ENCODE measurements at regions not wholly inside any gene's neighbourhood (a gene's known extent, or its start where the extent isn't known, plus 50 kb on each side); places are given as distances from the start of the nearest gene placed in this dataset.

DNA sequence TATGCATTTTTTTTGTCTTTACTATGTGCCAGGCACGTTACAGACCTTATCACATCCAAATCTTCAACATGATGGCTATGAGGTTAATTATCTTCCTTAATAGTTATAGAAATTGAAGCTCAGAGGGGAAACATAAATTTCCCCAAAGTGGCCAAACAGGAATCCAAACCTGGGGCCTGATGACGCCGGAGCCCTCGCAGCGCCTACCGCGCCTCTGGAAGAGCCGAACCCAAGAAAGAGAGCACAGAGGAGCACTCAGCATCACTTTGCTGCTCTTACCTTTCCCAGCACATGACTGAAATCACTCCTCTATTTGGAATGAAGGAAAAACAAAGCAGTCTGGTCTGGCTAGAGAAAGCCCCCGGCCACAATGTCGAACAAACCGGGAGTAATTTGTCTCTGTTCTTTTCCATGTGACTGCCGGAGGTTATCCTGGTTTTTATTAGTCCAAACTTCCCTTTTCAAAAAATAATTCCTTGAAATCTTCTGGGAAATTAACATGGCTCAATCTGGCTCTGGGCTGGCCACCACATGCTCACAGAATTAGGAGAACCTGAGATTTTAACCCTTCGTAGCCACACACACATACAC, 195.5 kb downstream of the ADSS2 start:
- no peak for DNase-seq

DNA sequence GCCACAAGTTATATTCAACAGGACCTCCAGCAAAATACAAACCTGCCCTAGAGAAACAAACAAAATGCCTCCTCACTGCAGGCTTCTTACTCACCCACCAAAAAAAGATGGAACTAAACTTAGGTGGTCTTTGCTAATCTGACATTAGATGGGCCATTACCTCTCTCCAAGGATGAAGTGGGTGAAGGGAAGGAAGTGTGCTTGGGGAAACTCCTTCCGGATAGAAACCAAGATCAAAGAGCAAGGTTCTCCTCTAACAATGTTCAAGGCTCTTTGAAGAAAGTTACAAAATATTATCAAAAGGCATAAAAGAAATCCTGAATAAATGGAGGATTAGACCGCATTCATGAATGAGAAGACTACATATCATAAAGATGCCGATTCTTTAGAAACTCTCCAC, 187.5 kb downstream of the ADSS2 start:
- no peak for DNase-seq

DNA sequence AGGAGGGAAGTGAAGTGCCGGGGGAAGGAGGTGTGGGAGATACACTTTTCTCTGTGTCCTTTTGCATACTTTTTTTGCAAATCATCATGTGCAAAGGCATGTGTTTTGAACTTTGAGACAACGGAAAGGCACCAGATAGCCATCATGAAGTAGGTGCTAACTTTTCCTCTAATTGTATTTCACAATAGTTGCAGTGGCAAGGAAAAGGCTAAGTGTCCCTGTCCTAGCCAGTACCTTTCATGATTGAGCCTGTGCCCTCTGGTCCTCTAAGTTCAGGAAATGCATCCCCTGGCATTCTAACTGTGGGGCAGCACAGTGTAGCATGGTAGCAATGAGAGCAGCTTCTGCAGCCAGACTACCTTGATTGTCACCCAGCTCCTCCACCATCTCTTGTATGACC, 186.2 kb downstream of the ADSS2 start:
- no peak for DNase-seq

DNA sequence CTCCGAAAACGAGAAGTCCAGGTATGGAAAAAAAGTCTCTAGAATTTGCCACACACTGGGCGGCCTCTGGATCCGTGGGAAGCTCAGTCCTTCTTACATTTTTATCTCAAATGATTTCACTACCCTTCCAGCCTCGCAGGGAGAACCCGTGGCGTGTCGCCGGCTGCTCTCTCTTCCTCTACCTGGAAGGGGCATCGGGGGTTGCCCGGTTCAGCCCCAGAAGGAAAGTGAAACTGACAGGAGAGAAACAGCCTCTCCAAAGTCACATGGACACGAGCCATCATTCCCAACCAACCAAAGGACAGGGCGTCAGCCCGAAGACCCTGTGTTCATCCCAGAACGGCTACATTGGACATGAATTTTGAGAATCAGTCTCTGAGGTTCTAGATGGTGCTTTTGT, 182.5 kb downstream of the ADSS2 start:
- peak in 1 of 58 donors; percentile 1 for DNase-seq

DNA sequence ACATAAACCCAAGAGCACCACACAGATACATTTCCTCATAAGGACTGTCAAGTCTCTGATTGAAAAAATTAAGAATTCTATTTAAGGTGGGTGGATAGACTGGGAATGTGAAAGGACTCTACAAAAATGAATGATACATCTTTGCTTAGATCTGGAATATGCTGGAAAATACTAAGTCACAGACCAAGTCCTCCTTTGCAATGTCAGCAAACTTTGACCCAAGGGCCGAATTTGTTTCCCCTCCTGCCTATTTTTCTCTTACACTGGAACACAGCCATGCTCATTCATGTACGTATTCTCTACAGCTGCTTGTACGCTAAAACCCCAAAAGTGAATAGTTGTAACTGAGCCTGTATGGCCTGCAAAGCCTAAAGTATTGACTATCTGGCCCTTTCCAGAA, 180.7 kb downstream of the ADSS2 start:
- no peak for DNase-seq

DNA sequence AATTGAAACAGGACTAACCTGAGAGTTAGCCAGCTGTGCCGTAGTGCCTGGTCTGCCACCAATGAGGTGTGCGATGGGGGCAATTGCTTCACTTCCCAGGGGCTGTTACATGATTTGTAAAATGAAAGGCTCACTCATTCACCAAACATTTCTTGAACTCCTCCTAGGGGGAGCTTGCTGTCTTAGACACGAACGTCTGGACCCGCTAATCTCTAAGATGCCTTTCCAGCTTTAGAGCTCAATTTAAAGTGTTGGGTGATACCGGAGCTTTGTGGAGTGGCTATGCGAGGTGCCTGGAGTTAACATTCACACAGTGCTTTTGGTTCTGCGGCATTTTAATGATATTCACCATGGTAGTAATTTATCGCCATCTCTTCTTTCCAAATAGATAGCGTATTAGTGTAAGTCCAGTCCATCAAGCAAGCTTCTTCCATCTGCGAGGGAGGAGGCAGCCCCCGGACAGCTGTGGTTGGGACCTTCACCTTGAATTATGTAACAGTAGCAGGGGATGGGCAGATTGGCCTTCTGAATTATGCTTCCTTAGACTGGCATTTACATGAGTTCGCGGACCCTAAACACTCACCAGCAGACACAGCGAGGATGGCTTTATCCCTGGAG, 179.9 kb downstream of the ADSS2 start:
- DNase-seq = peak in 1 of 58 donors; percentile 32

DNA sequence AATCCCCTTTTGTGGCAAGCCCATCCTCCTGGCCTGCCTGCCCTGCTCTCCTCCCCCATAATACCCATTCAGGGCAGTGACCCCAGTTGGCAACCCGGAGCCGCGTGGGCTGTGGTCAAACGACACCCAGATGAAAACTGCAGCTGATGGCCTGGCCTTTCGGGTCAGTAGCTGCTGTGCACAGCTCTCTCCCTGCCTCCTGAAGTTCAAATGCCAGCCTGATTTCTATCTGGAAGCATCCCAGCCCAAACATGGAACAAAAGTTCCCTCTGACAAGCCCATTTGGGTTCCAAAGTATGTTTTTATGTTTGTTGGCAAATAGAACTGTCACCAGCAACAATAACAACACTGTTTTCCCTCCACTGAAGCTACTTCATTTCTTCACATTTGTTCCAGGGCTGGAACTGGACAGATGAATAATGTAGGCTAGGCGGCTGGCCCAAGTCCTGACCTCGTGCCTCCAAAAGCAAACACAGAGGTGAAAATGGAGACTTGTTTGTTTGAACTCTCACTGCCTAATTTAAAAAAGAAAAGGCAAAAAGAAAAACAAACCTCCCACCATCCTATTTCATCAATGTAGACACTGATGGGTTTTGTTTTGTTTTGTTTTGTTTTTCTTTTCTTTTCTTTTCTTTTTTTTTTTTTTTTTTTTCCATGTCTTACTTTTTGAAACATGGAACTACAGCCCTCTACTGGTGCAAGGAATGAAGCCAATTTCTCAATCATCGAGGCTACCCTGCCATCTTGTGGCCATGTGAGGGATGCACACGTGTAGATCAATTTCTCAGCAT, 179.0 kb downstream of the ADSS2 start:
- peak in 53 of 58 donors; percentile 19 to 88 (median 62) for DNase-seq

DNA sequence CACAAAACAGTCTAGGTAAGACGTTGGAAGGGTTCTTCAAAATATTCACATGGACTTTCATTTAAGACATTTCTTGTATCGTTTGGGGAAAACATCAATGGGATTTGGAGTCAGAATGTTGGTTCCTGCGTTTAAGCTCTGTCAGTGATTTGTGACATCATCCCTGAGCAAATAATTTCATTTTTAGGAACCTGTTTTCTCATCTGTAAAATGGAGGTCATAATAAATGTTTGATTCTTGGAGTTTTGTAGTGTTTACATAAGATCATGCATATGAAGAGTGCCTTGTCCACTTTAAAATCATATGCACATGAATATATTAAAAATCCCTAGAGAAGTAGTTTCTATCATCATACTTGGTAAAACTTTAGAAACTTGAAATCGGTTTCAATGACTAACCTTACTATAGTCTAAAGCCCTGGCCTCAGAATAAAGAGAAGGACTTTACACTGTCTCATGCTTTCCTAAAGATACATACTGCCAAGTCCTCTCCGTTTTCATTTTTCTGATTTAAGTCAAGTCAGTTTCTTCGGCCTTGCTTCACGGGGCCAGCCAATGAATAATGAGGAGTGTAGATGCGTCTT, 178.4 kb downstream of the ADSS2 start:
- DNase-seq = no peak

DNA sequence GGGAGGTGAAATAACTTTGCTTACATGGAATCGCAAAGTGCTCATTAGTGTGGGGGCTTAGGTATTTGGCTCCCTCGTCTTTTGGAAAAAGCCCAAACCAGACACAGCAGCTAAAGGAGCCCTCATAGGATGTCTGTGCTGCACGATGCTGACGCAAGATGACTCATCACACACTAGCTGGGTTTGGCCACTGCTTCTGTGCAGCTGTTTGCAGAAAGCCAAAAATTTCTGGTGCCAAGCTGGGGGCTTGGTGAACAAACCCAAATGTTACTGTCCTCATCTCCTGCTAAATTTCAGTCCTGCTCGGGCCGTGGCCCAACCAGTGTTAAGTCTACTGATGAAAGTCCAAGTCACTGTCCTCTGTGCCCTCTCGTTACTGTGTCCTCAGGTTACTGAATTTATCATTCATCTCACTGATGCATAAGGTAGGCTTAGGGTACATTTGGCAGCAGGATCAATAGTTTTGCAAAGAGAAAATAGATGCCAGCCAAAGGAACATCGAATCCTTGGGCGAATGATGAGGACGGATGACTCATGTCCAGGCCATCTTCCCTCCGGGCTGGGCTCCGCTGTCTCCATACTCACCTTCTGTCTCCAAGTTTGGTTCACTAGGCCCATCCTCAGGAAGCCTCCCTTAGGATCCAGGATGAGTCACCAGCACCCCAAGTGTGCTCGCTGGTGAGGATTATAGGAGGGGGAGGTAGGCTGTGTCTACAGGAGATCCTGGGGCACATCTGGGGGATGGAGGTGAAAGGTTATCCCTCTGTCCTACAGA, 177.7 kb downstream of the ADSS2 start:
- peak in 32 of 58 donors; percentile 7 to 74 (median 30) for DNase-seq

DNA sequence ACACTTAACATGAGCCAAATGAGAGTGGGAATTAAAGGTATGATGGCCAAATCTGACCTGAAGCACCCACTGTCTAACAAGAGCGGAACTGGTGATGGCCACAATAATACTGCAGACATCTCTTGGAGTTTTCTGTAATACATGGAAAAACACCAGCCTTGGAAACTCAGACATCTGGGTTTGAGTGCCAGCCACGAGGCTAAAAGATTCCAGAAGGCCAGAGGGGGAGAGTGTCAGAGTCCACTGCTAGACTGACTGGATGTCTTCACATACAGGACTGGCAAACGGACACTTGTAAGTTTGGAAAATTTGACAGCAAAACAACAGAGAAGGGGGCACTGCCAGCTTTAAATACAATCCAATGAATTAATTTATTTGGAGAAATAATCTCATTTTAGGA, 175.1 kb downstream of the ADSS2 start:
- DNase-seq = no peak

DNA sequence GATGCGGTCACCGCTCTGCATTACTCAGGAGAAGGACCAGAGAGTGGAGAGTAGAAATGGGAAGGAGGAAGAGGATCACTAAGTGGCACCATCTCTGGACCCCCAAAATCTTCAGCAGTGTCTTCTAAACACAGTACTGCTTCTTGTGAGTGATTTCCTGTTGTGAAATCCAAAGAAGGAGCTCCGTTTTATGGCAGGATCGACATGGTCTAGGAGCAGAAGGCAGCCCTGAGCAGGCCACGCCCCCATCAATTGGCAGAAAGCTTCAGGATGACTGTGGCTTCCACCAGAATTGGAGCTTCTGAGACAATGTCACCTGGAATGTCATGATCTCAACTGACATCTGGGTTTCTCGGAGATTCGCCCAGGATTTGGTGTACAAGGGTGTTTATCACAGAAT, 171.5 kb downstream of the ADSS2 start:
- DNase-seq = no peak

DNA sequence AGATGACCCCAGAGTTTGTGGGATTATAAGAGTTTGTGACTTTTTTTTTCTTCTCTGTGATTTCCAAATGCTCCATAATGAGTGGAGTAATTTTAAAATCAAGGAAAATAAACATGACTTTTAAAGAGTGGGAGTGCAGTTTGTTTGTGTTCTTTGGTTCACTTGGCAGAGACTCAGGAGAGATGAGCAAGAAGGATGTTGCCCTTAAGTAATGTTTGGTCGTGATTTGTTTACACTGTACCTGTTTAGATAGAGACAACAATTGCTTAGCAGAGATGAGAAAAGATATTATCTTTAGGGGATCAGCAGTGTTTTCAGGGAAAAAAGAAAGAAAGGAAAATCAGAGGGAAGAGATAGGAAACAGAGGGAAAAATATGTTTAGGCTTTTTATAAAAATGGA, 170.8 kb downstream of the ADSS2 start:
- no peak for DNase-seq

DNA sequence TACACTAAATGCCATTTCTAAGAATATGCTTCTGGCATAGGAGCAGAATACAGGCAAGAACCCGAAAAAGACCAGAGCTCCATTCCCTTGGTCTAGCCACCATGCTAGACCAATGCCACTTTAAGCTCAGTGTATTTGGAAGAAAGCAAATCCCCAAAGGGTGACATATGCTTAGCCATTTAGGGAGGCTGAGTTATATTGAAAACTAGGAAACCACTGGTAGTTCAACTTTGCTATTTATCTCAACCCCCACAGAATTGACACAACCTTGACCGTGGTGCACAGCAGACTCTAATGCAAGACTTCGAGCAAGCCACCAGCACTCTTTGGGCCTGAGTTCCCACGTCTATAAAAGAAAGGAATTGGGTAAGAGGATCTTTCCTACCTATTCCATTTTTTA, 167.9 kb downstream of the ADSS2 start:
- DNase-seq = no peak

DNA sequence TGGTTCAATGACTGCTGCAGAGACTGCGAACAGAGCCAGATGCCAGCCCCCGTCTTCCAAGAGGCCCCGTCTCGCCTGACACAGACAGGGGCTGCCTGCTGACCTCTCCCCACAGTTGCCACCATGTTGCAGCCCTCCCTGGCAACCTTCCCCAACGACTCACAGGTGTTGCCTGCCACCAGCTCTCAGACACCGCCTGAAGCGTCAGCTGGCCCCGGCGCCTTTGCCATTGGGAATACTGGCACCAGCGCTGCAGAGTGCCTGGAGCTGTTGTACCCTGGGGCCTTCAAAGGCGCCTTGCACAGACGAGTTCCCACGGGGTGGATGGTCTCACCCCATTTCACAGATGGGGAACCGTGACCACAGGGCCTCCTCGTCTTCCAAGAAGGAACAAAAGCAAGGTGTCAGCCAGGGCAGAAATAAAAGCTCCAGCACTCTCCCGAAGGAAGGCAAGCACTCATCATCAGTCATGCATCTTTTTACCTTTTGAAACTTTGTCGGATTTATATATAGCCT, 167.0 kb downstream of the ADSS2 start:
- DNase-seq = no peak

DNA sequence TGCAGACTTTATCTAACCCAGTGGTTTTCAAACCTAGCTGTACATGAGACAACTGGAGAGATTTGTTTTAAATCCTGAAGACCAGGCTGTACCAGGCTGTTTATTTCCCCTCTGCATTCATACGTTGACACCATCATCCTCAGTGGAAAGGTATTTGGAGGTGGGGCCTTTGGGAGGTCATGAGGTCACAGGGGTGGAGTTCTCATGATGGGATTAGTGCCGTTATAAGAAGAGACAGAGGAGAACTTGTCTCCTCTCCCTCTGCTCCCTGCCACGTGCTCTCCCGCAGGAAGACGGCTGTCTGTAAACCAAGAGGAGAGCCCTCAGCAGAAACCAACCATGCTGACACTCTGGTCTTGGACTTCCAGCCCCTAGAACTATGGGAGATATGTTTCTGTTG, 165.4 kb downstream of the ADSS2 start:
- DNase-seq = no peak

DNA sequence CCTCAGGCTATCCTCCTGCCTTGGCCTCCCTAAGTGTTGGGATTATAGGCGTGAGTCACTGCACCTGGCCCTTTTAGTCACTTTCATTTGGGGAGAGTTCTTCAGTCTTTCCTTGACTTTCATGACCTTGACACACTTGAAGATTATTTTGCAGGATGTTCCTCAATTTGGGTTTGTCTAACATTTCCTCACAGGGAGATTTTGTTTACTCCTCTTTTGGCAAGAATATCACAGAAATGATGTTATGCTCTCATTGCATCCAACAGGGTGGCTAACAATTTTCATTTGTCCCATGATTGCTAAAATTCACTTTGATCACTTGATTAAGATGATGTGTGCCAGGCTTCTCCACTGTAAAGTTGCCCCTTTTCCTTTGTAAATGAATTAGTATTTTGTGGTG, 164.0 kb downstream of the ADSS2 start:
- DNase-seq = no peak

DNA sequence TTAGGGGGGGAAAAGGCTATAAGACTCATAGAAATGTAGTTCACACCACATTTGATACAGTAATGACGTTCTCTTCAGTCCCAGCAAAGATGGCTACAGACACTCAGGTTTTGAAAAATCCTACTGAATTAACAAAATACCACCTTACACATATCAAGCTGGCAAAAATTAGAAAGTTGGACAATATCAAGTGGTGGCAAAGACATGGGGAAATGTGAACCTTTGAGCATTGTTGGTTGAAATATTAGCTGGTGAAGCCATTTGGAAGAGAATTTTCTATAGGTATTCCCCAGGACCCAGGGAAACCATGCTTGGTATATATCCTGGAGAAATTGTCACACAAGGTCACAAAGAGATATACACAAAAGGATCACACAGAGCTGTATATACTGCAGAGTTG, 163.0 kb downstream of the ADSS2 start:
- no peak for DNase-seq

DNA sequence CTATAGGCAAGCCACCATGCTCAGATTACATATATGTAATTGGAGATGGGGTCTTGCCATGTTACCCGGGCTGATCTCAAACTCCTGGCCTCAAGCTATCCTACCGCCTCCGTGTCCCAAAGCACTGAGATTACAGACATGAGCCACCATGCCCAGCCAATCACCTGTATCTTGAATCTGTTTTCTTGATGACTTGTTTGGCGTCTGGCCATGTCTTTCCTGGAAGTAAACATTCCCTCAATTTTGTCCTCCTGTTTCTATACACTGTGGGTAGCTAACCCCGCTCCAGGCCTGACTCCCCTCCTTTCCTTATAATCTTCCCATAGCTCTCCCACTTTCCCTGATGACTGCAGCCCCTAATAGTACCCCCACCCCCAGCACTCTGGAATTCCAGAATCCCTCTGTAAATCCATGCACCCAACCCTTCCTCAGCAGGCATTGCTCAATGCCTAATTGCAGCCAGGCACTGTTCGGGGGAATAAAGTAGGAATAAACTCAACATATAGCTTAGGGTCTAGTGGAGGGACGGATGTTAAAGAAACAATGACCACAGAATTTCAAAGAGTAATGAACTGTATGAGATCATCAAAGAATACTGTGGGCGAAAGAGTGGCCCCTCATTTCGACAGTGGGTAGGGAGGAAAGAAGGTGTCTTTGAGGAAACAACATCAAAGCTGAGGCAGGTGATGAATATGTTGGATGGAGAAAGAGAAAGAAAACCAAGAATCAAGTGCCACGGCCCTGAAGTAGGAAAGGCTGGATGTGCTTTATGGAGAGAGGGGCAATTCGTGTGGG, 161.5 kb downstream of the ADSS2 start:
- DNase-seq = no peak

DNA sequence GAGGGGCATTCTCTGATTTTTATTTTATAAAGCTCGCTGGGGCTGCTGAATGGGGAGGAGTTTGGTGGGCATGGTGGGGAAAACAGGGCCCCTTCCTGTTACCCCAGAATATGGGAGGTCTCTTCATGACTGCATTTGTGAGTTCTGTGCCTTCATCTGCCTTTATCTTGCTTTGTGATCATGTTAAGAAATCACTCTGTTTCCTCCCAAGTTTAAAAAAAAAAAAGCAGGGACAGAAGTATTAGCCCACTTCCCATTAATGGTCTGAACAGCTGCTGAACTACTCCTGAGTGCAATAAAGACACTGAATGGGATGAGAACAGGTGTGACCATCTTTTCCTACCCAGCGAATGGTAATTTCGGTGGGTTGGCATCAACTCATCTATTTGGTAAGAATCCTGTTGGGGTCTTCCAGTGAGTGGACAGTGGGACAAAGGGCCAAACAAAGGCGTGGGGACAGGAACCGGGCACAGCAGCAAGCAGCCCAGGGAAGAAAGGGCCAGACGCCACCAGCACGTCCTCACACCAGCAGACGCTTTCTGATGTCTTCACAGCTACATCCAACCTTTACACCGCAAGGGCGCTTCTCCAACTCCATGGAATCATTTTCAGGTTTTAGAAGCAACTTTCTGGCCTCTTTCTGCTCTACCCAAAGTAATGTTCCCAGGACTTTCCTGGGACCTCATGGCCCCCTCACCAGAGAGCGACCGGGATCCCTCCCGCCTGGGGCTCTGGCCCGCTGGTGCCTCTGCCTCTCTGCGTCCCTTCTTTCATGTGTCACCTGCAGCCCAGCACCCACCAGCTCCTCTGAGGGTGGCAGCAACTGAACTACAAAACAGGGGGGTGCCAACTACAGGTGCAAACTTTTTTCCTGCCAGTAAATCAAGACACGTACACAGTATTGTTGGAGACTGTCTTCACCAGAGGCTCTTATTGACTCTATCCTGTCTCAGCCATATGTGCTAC, 160.2 kb downstream of the ADSS2 start:
- no peak for DNase-seq

Measured in anterior cingulate cortex (tissue), 58 donors.